ENCODE measurements at regions not wholly inside any gene's neighbourhood (a gene's known extent, or its start where the extent isn't known, plus 50 kb on each side); places are given as distances from the start of the nearest gene placed in this dataset.

GRCh38 chr10:131691481-131692090, 209.2 kb upstream of the PPP2R2D start:
- WGBS (ENCODE audit: insufficient coverage), result 78% methylated on average over 11 of the region's 16 CpGs
- intact Hi-C loops (cut with micrococcal nuclease), result no loop called here
- H3K79me2 ChIP-seq (ENCODE audit: insufficient read depth, low read length), result no peaks in the 10 kb centered on the region
- no peaks in the 10 kb centered on the region for H3K9me3 ChIP-seq (replicated peaks in 1 of 2; ENCODE audit: control insufficient read depth in 1 of 2, insufficient read depth in 1 of 2, low read length in 2 of 2)
- H3K27me3 ChIP-seq (ENCODE audit: control insufficient read depth in 2 of 2, insufficient read depth in 2 of 2, low read length in 2 of 2), result no peaks in the 10 kb centered on the region
- H2AFZ ChIP-seq (ENCODE audit: insufficient read depth, low read depth, low read length, poor library complexity, severe bottlenecking), result no peak overlapping the region
- H3K4me1 ChIP-seq (ENCODE audit: control insufficient read depth in 1 of 2, insufficient read depth in 2 of 2, low read length in 2 of 2), result no peaks in the 10 kb centered on the region
- H3K4me3 ChIP-seq (replicated peaks in 1 of 3; ENCODE audit: low read depth in 2 of 3, low read length in 3 of 3), result no peak overlapping the region
- H3K27ac ChIP-seq (ENCODE audit: low read depth in 1 of 2, low read length in 2 of 2), result no peak overlapping the region
- H3K9me3 Mint-ChIP-seq, result peaks cover 0 to 2% (median 0%) of the 10 kb centered on the region in 7 donors
- TF ChIP-seq CTCF (IDR thresholded peaks at IDR 0.05), result no peak
- H3K4me2 ChIP-seq (replicated peaks; ENCODE audit: extremely low read depth, low read length, poor library complexity, severe bottlenecking), result no peak overlapping the region
- H3K27ac Mint-ChIP-seq, result no peak overlapping the region
- no peaks in the 10 kb centered on the region for H3K36me3 Mint-ChIP-seq
- no peak for DNase-seq
- H3K4me1 Mint-ChIP-seq, result no peaks in the 10 kb centered on the region
- H4K20me1 ChIP-seq (ENCODE audit: insufficient read depth, low read length), result no peaks in the 10 kb centered on the region
- no peak overlapping the region for H3K4me3 Mint-ChIP-seq
- no peaks in the 10 kb centered on the region for H3K36me3 ChIP-seq (replicated peaks in 1 of 2; ENCODE audit: control insufficient read depth in 1 of 2, insufficient read depth in 2 of 2, low read length in 2 of 2)
- no peak overlapping the region for H3K9ac ChIP-seq (ENCODE audit: insufficient read depth, low read length, poor library complexity, severe bottlenecking)
- H3K27me3 Mint-ChIP-seq (ENCODE audit: low read depth in 3 of 3), result peaks cover 0 to 5% (median 4%) of the 10 kb centered on the region in 3 donors

- intact Hi-C loops (cut with micrococcal nuclease), result no loop called here
- no peak overlapping the region for H2AFZ ChIP-seq (ENCODE audit: insufficient read depth, low read depth, low read length, poor library complexity, severe bottlenecking)
- H3K4me1 ChIP-seq (ENCODE audit: control insufficient read depth in 1 of 2, insufficient read depth in 2 of 2, low read length in 2 of 2), result no peaks in the 10 kb centered on the region
- H3K36me3 ChIP-seq (replicated peaks in 1 of 2; ENCODE audit: control insufficient read depth in 1 of 2, insufficient read depth in 2 of 2, low read length in 2 of 2), result no peaks in the 10 kb centered on the region
- no peak overlapping the region for H3K27ac ChIP-seq (ENCODE audit: low read depth in 1 of 2, low read length in 2 of 2)
- peak overlapping the region in 1 of 7 donors; percentile 2 for H3K27ac Mint-ChIP-seq
- no peaks in the 10 kb centered on the region for H3K4me1 Mint-ChIP-seq
- H3K4me3 Mint-ChIP-seq, result no peak overlapping the region
- H3K27me3 ChIP-seq (ENCODE audit: control insufficient read depth in 2 of 2, insufficient read depth in 2 of 2, low read length in 2 of 2), result no peaks in the 10 kb centered on the region
- no peaks in the 10 kb centered on the region for H3K79me2 ChIP-seq (ENCODE audit: insufficient read depth, low read length)
- H3K4me3 ChIP-seq (replicated peaks in 1 of 3; ENCODE audit: low read depth in 2 of 3, low read length in 3 of 3), result no peak overlapping the region
- H3K4me2 ChIP-seq (replicated peaks; ENCODE audit: extremely low read depth, low read length, poor library complexity, severe bottlenecking), result no peak overlapping the region
- H3K9ac ChIP-seq (ENCODE audit: insufficient read depth, low read length, poor library complexity, severe bottlenecking), result no peak overlapping the region
- H3K36me3 Mint-ChIP-seq, result no peaks in the 10 kb centered on the region
- DNase-seq, result no peak
- no peaks in the 10 kb centered on the region for H3K9me3 ChIP-seq (replicated peaks in 1 of 2; ENCODE audit: control insufficient read depth in 1 of 2, insufficient read depth in 1 of 2, low read length in 2 of 2)
- H3K9me3 Mint-ChIP-seq, result peaks cover 0 to 2% (median 0%) of the 10 kb centered on the region in 7 donors
- TF ChIP-seq CTCF (IDR thresholded peaks at IDR 0.05), result no peak
- no peaks in the 10 kb centered on the region for H4K20me1 ChIP-seq (ENCODE audit: insufficient read depth, low read length)
- H3K27me3 Mint-ChIP-seq (ENCODE audit: low read depth in 3 of 3), result peaks cover 0 to 5% (median 4%) of the 10 kb centered on the region in 3 donors
- 83% methylated on average over 12 of the region's 12 CpGs for WGBS (ENCODE audit: insufficient coverage)
Measured at GRCh38 chr10:131692176-131692575, 208.6 kb upstream of the PPP2R2D start.

All from CD14-positive monocyte (primary cell).